Bone marrow (tissue), 2 donors: ENCODE measurements at regions not wholly inside any gene's neighbourhood (a gene's known extent, or its start where the extent isn't known, plus 50 kb on each side); places are given as distances from the start of the nearest gene placed in this dataset.
"Not testable (repeated sequence)": the region's sequence is repeated elsewhere in the genome, so short reads cannot be mapped to it uniquely, and the experiment has no call there.

Experiments used
- DNase-seq, 2 donors: peaks; one replicate each; lab custom pipeline; 2025; lab: John Stamatoyannopoulos, UW

GRCh38 chr6:22147921-22148776, 148.7 kb downstream of the PRL start:
- DNase-seq: no peak

GRCh38 chr6:22149096-22149495, 147.7 kb downstream of the PRL start:
- no peak for DNase-seq

GRCh38 chr6:22149501-22150367, 147.1 kb downstream of the PRL start:
- DNase-seq: no peak

GRCh38 chr6:22150368-22151035, 146.3 kb downstream of the PRL start:
- no peak for DNase-seq

GRCh38 chr6:22151892-22152291, 144.9 kb downstream of the PRL start:
- no peak for DNase-seq

- no peak for DNase-seq
Measured at GRCh38 chr6:22152841-22153240, 144.0 kb downstream of the PRL start.

- DNase-seq: no peak
Measured at GRCh38 chr6:22153384-22154158, 143.3 kb downstream of the PRL start.

- DNase-seq: no peak
Measured at GRCh38 chr6:22155551-22155950, 141.3 kb downstream of the PRL start.

GRCh38 chr6:22157233-22157632, 139.6 kb downstream of the PRL start:
- DNase-seq: no peak

GRCh38 chr6:22164236-22164635, 132.6 kb downstream of the PRL start:
- DNase-seq: no peak

GRCh38 chr6:22171006-22171405, 125.8 kb downstream of the PRL start:
- not testable (repeated sequence) for DNase-seq

- DNase-seq: not testable (repeated sequence)
Measured at GRCh38 chr6:22171885-22172284, 125.0 kb downstream of the PRL start.

- DNase-seq: no peak
Measured at GRCh38 chr6:22173311-22173710, 123.5 kb downstream of the PRL start.

- DNase-seq: not testable (repeated sequence)
Measured at GRCh38 chr6:22180250-22180649, 116.6 kb downstream of the PRL start.

GRCh38 chr6:22184371-22184770, 112.5 kb downstream of the PRL start:
- DNase-seq: no peak

GRCh38 chr6:22189946-22190345, 106.9 kb downstream of the PRL start:
- no peak for DNase-seq

- DNase-seq: peak in 1 of 2 donors; percentile 22
Measured at GRCh38 chr6:22194188-22194921, 102.5 kb downstream of the PRL start.

GRCh38 chr6:22199771-22200170, 97.1 kb downstream of the PRL start:
- no peak for DNase-seq

- DNase-seq: no peak
Measured at GRCh38 chr6:22204153-22204552, 92.7 kb downstream of the PRL start.

GRCh38 chr6:22205266-22205665, 91.6 kb downstream of the PRL start:
- no peak for DNase-seq

GRCh38 chr6:22206106-22206505, 90.7 kb downstream of the PRL start:
- DNase-seq: no peak
